Stimulated activated CD4-positive, alpha-beta T cell treated with anti-CD3 and anti-CD28 coated beads, TNF-alpha, amount 100 ng/mL, for 24 hours (primary cell): ENCODE measurements at regions not wholly inside any gene's neighbourhood (a gene's known extent, or its start where the extent isn't known, plus 50 kb on each side); places are given as distances from the start of the nearest gene placed in this dataset.
"Not testable (repeated sequence)": the region's sequence is repeated elsewhere in the genome, so short reads cannot be mapped to it uniquely, and the experiment has no call there.

Experiments used
- DNase-seq, 3 experiments: peaks; one replicate each; pipeline ENCODE4 v3.0.0-alpha.2; 2020; ENCODE audit warnings: low read depth in 3 of 3

GRCh38 chr7:94109556-94109955 is 105.4 kb upstream of the BET1 start:
- DNase-seq, result no peak

- no peak for DNase-seq
Measured at GRCh38 chr7:94111009-94111408, 106.9 kb upstream of the BET1 start.

GRCh38 chr7:94115316-94115715 is 111.2 kb upstream of the BET1 start:
- no peak for DNase-seq

- DNase-seq, result no peak
Measured at GRCh38 chr7:94123136-94123535, 119.0 kb upstream of the BET1 start.

GRCh38 chr7:94127026-94127425 is 122.9 kb upstream of the BET1 start:
- DNase-seq, result no peak

GRCh38 chr7:94128072-94128471 is 123.9 kb upstream of the BET1 start:
- DNase-seq, result no peak

- no peak for DNase-seq
Measured at GRCh38 chr7:94129443-94130140, 125.4 kb upstream of the BET1 start.

- DNase-seq, result no peak
Measured at GRCh38 chr7:94130716-94131115, 126.6 kb upstream of the BET1 start.

GRCh38 chr7:94133460-94133859 is 129.3 kb upstream of the BET1 start:
- no peak for DNase-seq

GRCh38 chr7:94135180-94135579 is 131.0 kb upstream of the BET1 start:
- DNase-seq, result no peak

GRCh38 chr7:94142281-94142680 is 138.1 kb upstream of the BET1 start:
- DNase-seq, result no peak

- no peak for DNase-seq
Measured at GRCh38 chr7:94145602-94146001, 141.4 kb upstream of the BET1 start.

GRCh38 chr7:94146408-94146807 is 142.3 kb upstream of the BET1 start:
- DNase-seq, result no peak

GRCh38 chr7:94149789-94150545 is 145.8 kb upstream of the BET1 start:
- no peak for DNase-seq

GRCh38 chr7:94154182-94154581 is 150.0 kb upstream of the BET1 start:
- DNase-seq, result no peak

- DNase-seq, result no peak
Measured at GRCh38 chr7:94154858-94155257, 150.7 kb upstream of the BET1 start.

- not testable (repeated sequence) for DNase-seq
Measured at GRCh38 chr7:94157659-94158306, 153.6 kb upstream of the BET1 start.

- DNase-seq, result no peak
Measured at GRCh38 chr7:94160719-94161435, 156.7 kb upstream of the BET1 start.

- no peak for DNase-seq
Measured at GRCh38 chr7:94161476-94161875, 157.3 kb upstream of the BET1 start.

- DNase-seq, result no peak
Measured at GRCh38 chr7:94169682-94170081, 165.5 kb upstream of the BET1 start.

- DNase-seq, result no peak
Measured at GRCh38 chr7:94170836-94171235, 166.7 kb upstream of the BET1 start.

- no peak for DNase-seq
Measured at GRCh38 chr7:94173436-94173835, 169.3 kb upstream of the BET1 start.
